IPS-NIHi7 (cell line): ENCODE measurements at regions not wholly inside any gene's neighbourhood (a gene's known extent, or its start where the extent isn't known, plus 50 kb on each side); places are given as distances from the start of the nearest gene placed in this dataset.
"Not testable (repeated sequence)": the region's sequence is repeated elsewhere in the genome, so short reads cannot be mapped to it uniquely, and the experiment has no call there.

Experiments
- DNase-seq: peaks from one replicate; pipeline ENCODE4 v3.0.0; 2012; ENCODE audit warnings: mixed read lengths; ENCODE audit errors: extremely low spot score

- DNase-seq = no peak
These were observed 440.7 kb upstream of the KCNMB2 start for GRCh38 chr3:178095522-178095921.

GRCh38 chr3:178096955-178097354 is 439.3 kb upstream of the KCNMB2 start:
- no peak for DNase-seq

GRCh38 chr3:178097576-178097975 is 438.7 kb upstream of the KCNMB2 start:
- no peak for DNase-seq

- DNase-seq = no peak
These were observed 437.0 kb upstream of the KCNMB2 start for GRCh38 chr3:178099274-178099673.

- no peak for DNase-seq
These were observed 436.4 kb upstream of the KCNMB2 start for GRCh38 chr3:178099862-178100261.

- DNase-seq = no peak
These were observed 435.3 kb upstream of the KCNMB2 start for GRCh38 chr3:178100908-178101307.

GRCh38 chr3:178103140-178103539 is 433.1 kb upstream of the KCNMB2 start:
- DNase-seq = no peak

- DNase-seq = no peak
These were observed 428.4 kb upstream of the KCNMB2 start for GRCh38 chr3:178107804-178108203.

- no peak for DNase-seq
These were observed 426.5 kb upstream of the KCNMB2 start for GRCh38 chr3:178109691-178110090.

- no peak for DNase-seq
These were observed 424.1 kb upstream of the KCNMB2 start for GRCh38 chr3:178112134-178112533.

- DNase-seq = not testable (repeated sequence)
These were observed 423.7 kb upstream of the KCNMB2 start for GRCh38 chr3:178112552-178112951.

GRCh38 chr3:178117641-178118040 is 418.6 kb upstream of the KCNMB2 start:
- no peak for DNase-seq

- not testable (repeated sequence) for DNase-seq
These were observed 416.5 kb upstream of the KCNMB2 start for GRCh38 chr3:178119608-178120295.

GRCh38 chr3:178120367-178120766 is 415.9 kb upstream of the KCNMB2 start:
- DNase-seq = no peak

GRCh38 chr3:178126686-178127085 is 409.6 kb upstream of the KCNMB2 start:
- DNase-seq = no peak

GRCh38 chr3:178127221-178127620 is 409.0 kb upstream of the KCNMB2 start:
- DNase-seq = no peak

GRCh38 chr3:178129109-178129508 is 407.1 kb upstream of the KCNMB2 start:
- no peak for DNase-seq

- no peak for DNase-seq
These were observed 404.4 kb upstream of the KCNMB2 start for GRCh38 chr3:178131801-178132200.

- DNase-seq = no peak
These were observed 399.0 kb upstream of the KCNMB2 start for GRCh38 chr3:178137206-178137605.

GRCh38 chr3:178137831-178138230 is 398.4 kb upstream of the KCNMB2 start:
- DNase-seq = no peak

GRCh38 chr3:178139116-178139515 is 397.1 kb upstream of the KCNMB2 start:
- DNase-seq = no peak

GRCh38 chr3:178140531-178141304 is 395.5 kb upstream of the KCNMB2 start:
- no peak for DNase-seq

- DNase-seq = not testable (repeated sequence)
These were observed 394.9 kb upstream of the KCNMB2 start for GRCh38 chr3:178141305-178141684.
